ENCODE measurements at regions not wholly inside any gene's neighbourhood (a gene's known extent, or its start where the extent isn't known, plus 50 kb on each side); places are given as distances from the start of the nearest gene placed in this dataset.

DNA sequence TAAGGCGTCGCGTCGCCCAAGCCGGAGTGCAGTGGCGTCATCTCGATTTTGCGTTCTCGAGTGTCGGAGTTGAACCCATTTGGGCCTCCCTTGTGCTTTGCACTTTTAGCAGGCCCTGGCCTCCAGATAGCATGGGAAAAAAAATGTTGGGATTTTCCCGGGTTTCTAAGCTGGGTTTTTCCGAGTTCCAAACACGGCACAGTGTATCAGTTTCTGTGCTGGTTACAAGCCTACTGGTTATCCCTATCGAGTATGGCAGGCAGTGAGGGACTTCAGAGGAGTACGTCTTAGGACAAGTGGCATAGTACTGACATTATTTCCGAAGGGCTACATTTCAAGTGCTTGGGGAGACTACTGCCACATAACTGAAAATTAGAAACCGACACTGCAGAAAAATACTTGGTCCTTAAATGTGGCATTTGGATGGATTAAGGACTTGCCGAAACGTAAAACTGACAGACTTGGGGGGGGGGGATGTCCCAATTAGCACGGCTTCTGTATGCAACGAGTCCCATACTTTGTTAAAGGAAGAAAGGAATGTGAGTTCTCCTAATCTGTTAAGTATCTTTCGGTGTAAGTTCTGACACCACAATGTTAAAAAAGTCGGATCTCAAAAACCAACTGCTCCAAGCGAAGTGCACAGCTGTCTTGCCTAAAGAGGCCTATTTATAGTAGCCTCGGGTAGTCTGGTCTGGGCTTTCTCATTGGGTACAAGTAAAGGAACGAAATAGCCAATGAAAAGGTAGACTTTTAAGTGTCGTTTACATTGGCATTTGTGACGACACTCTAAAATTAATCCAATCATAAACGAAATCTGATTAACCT lies 70.2 kb downstream of the HFE start:
- TF ChIP-seq, protein P1, sequence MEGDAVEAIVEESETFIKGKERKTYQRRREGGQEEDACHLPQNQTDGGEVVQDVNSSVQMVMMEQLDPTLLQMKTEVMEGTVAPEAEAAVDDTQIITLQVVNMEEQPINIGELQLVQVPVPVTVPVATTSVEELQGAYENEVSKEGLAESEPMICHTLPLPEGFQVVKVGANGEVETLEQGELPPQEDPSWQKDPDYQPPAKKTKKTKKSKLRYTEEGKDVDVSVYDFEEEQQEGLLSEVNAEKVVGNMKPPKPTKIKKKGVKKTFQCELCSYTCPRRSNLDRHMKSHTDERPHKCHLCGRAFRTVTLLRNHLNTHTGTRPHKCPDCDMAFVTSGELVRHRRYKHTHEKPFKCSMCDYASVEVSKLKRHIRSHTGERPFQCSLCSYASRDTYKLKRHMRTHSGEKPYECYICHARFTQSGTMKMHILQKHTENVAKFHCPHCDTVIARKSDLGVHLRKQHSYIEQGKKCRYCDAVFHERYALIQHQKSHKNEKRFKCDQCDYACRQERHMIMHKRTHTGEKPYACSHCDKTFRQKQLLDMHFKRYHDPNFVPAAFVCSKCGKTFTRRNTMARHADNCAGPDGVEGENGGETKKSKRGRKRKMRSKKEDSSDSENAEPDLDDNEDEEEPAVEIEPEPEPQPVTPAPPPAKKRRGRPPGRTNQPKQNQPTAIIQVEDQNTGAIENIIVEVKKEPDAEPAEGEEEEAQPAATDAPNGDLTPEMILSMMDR (IDR thresholded peaks at IDR 0.05; ENCODE audit: control insufficient read depth, insufficient read depth, low read depth, low read length, missing control alignments) = no peak
- peak overlapping the region; percentile 71 for H3K4me3 ChIP-seq (ENCODE audit: control insufficient read depth, low read depth, low read length)
- peak; percentile 99 for DNase-seq (ENCODE audit: low read depth)

DNA sequence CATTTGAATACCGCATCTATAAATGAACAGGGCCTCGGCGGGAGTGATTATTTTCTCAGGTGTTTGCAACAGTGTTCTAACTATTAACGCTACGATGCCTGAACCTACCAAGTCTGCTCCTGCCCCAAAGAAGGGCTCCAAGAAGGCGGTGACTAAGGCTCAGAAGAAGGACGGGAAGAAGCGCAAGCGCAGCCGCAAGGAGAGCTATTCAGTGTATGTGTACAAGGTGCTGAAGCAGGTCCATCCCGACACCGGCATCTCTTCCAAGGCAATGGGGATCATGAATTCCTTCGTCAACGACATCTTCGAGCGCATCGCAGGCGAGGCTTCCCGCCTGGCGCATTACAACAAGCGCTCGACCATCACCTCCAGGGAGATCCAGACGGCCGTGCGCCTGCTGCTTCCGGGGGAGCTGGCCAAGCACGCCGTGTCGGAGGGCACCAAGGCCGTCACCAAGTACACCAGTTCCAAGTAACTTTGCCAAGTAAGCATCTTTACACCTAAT lies 70.9 kb downstream of the HFE start:
- H3K4me3 ChIP-seq (ENCODE audit: control insufficient read depth, low read depth, low read length) = peak overlapping the region; percentile 55
- DNase-seq (ENCODE audit: low read depth) = no peak
- TF ChIP-seq, protein P1 (IDR thresholded peaks at IDR 0.05; ENCODE audit: control insufficient read depth, insufficient read depth, low read depth, low read length, missing control alignments) = no peak

DNA sequence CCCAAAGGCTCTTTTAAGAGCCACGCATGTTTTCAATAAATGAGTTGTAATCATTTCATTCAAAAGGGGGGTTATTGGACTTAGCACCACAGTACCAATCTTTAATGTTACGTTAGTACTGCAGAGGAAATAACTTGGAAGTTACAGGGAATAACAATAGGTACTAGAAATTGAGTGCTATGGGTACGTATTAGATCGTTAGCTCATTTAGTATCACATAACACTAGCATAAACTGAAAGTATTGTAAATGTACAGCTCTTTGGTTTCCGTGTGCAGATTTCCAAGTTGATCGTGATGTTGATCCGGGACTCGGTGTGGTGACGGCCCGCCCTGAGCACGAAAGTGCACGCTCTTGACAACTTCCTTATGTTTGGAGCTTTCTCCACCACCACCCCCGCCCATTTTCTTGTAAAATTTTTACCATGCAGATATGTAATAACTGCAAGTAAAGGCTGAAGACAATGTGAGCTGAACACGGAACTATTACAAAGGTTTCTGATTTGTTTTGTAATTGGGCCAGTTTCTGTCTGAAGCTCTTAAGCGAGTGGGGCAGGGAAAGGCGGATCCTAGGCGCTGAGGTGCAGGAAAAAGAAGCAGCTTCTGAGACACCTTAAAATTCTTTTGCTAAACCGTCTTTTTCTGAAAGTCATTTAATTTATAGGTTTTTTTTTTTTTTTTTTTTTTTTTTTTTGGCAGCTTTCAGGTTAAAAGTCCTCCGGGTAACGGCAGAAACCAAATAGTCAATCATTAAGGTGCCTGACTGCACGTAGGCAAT lies 71.5 kb downstream of the HFE start:
- TF ChIP-seq, protein P1 (IDR thresholded peaks at IDR 0.05; ENCODE audit: control insufficient read depth, insufficient read depth, low read depth, low read length, missing control alignments) = no peak
- no peak for DNase-seq (ENCODE audit: low read depth)
- H3K4me3 ChIP-seq (ENCODE audit: control insufficient read depth, low read depth, low read length) = peak overlapping the region; percentile 55

DNA sequence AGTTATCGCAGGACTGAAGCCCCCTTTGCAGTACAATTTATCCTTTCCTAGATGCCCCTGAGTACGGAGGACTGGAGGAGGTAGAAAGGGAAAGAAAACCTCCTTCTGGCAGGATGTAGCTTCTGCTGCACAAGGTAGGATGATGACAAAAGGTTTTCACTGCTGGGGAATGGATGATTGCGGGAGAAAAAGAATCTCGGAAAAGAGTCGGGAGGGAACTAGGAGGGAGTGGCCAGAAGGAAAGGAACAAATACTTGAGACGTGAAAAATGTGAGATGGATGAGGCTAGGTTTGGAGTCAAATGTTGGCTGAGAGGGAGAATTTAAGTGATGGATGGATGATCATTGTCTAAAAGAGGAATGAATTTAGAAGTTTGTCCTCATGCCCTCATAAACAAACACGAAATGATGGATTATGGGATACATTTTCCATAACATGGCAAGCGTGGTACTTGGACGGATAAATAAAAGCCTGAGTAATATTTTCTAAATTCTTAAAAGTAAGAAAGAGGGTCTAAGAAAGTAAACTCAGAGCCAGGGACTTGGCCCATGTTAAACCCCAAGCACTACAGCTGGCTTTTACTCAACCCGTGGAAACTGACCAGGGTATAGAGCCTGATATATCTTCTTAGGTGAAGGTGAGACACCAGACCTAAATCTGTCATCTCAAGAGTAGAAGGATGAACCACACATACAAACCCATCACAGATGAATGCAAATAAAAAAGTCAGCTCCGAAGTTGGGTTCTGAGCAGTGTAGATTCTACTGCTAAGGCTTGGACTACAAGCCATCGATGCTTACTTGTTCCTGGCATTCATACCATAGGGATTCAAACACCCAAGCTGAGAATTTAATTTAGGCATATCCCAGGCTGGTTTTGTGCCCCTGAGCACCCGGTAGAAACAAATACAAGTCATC lies 72.4 kb downstream of the HFE start:
- peak overlapping the region; percentile 55 for H3K4me3 ChIP-seq (ENCODE audit: control insufficient read depth, low read depth, low read length)
- TF ChIP-seq, protein P1 (IDR thresholded peaks at IDR 0.05; ENCODE audit: control insufficient read depth, insufficient read depth, low read depth, low read length, missing control alignments) = no peak
- DNase-seq (ENCODE audit: low read depth) = no peak

DNA sequence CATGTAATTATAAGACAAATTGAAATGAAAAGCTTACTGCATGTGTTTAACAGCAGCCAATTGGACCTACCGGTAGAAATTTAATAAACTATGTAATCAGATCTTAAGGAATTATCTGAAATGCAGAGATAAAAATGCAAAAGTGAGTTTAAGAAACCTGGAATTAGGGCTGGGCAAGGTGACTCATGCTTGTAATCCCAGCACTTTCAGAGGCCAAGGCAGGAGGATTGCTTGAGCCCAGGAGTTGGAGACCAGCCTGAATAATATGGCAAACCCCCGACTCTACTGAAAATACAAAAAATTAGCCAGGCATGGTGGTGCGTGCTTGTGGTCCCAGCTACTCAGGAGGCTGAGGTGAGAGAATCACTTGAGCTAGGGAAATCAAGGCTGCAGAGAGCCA lies 74.1 kb downstream of the HFE start:
- TF ChIP-seq, protein P1 (IDR thresholded peaks at IDR 0.05; ENCODE audit: control insufficient read depth, insufficient read depth, low read depth, low read length, missing control alignments) = no peak
- H3K4me3 ChIP-seq (ENCODE audit: control insufficient read depth, low read depth, low read length) = no peak overlapping the region
- no peak for DNase-seq (ENCODE audit: low read depth)

DNA sequence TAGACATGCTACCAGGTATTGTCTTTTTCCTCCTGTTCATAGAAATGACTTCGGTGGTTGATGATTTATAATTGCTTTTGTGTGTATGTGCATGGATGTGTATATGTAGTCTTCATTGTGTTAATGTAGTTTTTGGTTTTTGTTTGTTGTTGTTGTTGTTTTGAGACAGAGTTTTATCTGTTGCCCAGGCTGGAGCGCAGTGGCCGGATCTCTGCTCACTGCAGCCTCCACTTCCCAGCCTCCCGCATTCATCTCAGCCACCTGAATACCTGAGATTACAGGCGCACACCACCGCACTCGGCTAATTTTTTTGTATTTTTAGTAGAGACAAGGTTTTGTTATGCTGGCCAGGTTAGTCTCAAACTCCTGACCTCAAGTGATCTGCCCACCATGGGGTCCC lies 75.2 kb downstream of the HFE start:
- H3K4me3 ChIP-seq (ENCODE audit: control insufficient read depth, low read depth, low read length) = no peak overlapping the region
- DNase-seq (ENCODE audit: low read depth) = no peak
- TF ChIP-seq, protein P1 (IDR thresholded peaks at IDR 0.05; ENCODE audit: control insufficient read depth, insufficient read depth, low read depth, low read length, missing control alignments) = no peak
